Spleen (tissue), 11 donors: ENCODE measurements at regions not wholly inside any gene's neighbourhood (a gene's known extent, or its start where the extent isn't known, plus 50 kb on each side); places are given as distances from the start of the nearest gene placed in this dataset.

Source experiments
- DNase-seq: peaks from one replicate; pipeline ENCODE4 v3.0.0-alpha.2; 2020
- H3K27ac ChIP-seq, 8 donors: fragments of 200-600 bp; sonication (generic) in 7 of 8; 1 replicate in 4 of 8; 2 replicates in 4 of 8; pipeline versions ENCODE4 v1.5.0 to v1.8.0; 2016 to 2021; ENCODE audit warnings: inconsistent platforms in 4 of 8, mild to moderate bottlenecking in 4 of 8, moderate library complexity in 1 of 8
- H3K27me3 ChIP-seq, 7 donors: fragments of 200-600 bp; sonication (generic) in 6 of 7; replicated peaks in 1 of 7; 1 replicate in 4 of 7; 2 replicates in 3 of 7; pipeline versions ENCODE4 v1.5.0 to v1.8.0; 2016 to 2021; ENCODE audit warnings: inconsistent platforms in 3 of 7, mild to moderate bottlenecking in 1 of 7
- H3K36me3 ChIP-seq, 6 donors: fragments of 200-600 bp; sonication (generic) in 5 of 6; 1 replicate in 4 of 6; 2 replicates in 2 of 6; pipeline versions ENCODE4 v1.5.0 to v1.8.0; 2016 to 2021; ENCODE audit warnings: inconsistent platforms in 2 of 6
- H3K4me1 ChIP-seq, 6 donors: fragments of 200-600 bp; sonication (generic) in 5 of 6; 1 replicate in 3 of 6; 2 replicates in 3 of 6; pipeline versions ENCODE4 v1.5.0 to v1.8.0; 2016 to 2021; ENCODE audit warnings: inconsistent platforms in 3 of 6
- H3K4me3 ChIP-seq, 8 donors: fragments of 200-600 bp; sonication (generic) in 7 of 8; 1 replicate in 4 of 8; 2 replicates in 4 of 8; pipeline versions ENCODE4 v1.5.0 to v1.8.0; 2016 to 2021; ENCODE audit warnings: inconsistent platforms in 4 of 8, mild to moderate bottlenecking in 4 of 8, moderate library complexity in 2 of 8
- H3K9me3 ChIP-seq, 8 donors: fragments of 200-600 bp; sonication (generic) in 7 of 8; 1 replicate in 4 of 8; 2 replicates in 4 of 8; pipeline versions ENCODE4 v1.5.0 to v1.8.0; 2016 to 2021; ENCODE audit warnings: inconsistent platforms in 4 of 8
- CTCF ChIP-seq, 11 experiments: fragments of 200-600 bp in 7 of 11; fragments of 450-650 bp in 4 of 11; sonication (generic) in 4 of 11; IDR thresholded peaks in 8 of 11; conservative IDR thresholded peaks in 3 of 11; 1 replicate in 7 of 11; 2 replicates in 4 of 11; pipeline versions ENCODE4 v1.4.0 to v1.8.0; 2016 to 2021; ENCODE audit warnings: antibody characterized with exemption in 11 of 11, inconsistent platforms in 4 of 11, mild to moderate bottlenecking in 1 of 11
- POLR2A ChIP-seq, 3 donors: fragments of 450-650 bp; IDR thresholded peaks; one replicate each; pipeline ENCODE4 v1.5.1; 2017; ENCODE audit warnings: antibody characterized with exemption in 3 of 3, mild to moderate bottlenecking in 1 of 3
- POLR2AphosphoS5 ChIP-seq, 3 donors: sonication (generic); formaldehyde crosslinking; IDR thresholded peaks; one replicate each; pipeline ENCODE4 v1.5.1; 2017; ENCODE audit warnings: antibody characterized with exemption in 3 of 3
- WGBS, 5 donors: extraction: QIAGEN DNeasy Blood & Tissue Kit in 3 of 5; methylation state at CpG; one replicate each; pipeline versions ENCODE4 v1.1.5 to v1.1.7; 2013 to 2018; 5-methylcytosine and 5-hydroxymethylcytosine counted together
- intact Hi-C: fragments of 100-400 bp; cut with DNase I; formaldehyde crosslinking; loops from one replicate; pipeline ENCODE4 v1.15.0; 2023; ENCODE audit warnings: low total_unique reads
- donor health status: healthy with polysubstance abuse.
- donor health status: DM: no; HTN: no; CAD: no; lungs with moderate emphysema.
- donor health status: DM: no; HTN: no; CAD: no.
- donor health status: Bipolar disorder and iron deficiency.
- donor health status: healthy.
- donor health status: DM: no; HTN: no; CAD: no.
- donor health status: DM: yes; HTN: yes; CAD: no.

DNA sequence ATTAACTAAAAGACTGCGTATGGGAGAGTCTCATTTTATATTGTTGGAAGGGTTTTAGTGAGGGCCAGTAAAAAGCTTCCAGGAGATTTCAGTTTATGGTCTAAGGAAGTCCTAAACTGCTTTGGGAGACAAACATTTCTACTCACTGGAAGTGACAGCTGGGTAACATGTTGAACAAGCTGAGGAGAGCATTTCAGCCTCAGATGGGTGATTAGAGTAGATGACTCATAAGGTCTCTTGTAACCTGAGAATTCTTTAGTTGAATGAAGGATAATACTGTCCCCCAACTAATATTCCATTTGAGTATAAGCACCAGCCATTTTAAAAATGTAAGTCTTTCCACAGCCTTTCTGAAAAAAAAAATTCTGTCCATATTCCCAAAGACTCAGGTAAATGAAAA, 218.0 kb upstream of the C9orf72 start:
- WGBS, 5 donors = 79 to 92% (median 80%) methylated on average over 1 of the region's 1 CpG
- Histone ChIP-seq H3K27me3 (no peaks in the 10 kb centered on the region), H3K4me1 (no peaks in the 10 kb centered on the region), H3K36me3 (no peaks in the 10 kb centered on the region), H3K9me3 (peaks cover 0 to 12% (median 7%) of the 10 kb centered on the region in 8 donors), H3K27ac (no peak overlapping the region), H3K4me3 (no peak overlapping the region)
- TF ChIP-seq CTCF (IDR thresholded peaks at IDR 0.05 in 8 of 11, conservative IDR thresholded peaks at IDR 0.05 in 3 of 11) (no peak), POLR2A (IDR thresholded peaks at IDR 0.05) (no peak), POLR2AphosphoS5 (IDR thresholded peaks at IDR 0.05) (no peak)
- no peak for DNase-seq
- intact Hi-C loops = no loop called here

DNA sequence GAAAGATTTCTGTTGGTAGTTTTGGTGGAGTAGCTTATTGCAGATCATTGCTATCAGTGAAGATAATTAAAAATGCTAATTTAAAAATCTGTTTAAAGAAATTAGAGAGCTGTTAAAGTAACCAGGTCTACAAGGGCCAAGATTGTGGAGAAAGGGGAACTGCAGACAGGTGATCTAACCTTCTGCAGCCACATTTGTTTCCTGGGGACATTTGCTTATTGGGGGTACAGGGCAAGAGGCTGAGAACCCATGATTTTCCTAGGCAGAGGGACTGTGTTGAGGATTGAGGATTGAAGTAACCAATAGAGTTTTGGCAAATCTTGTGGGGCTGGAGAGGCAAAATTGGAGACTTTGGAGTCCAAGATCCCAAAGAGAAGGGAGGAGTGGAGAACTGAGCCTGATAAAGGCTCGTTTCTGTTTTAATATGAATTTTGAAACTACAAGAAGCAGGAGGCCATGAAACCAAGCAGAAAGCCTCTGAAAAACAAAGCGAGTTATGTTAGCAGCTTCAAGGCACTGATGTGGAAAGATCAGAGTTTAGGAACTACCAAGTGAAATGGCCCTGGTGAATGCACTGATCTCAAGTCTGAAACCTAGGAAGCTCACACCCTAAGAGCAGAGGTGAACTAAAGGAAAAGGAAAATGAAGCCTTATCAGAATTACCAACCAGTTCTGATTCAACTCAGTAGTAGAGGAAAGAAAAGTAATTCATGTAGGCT, 219.8 kb upstream of the C9orf72 start:
- intact Hi-C loops = no loop called here
- no peak overlapping the region for H3K27ac ChIP-seq
- DNase-seq = no peak
- TF ChIP-seq CTCF (IDR thresholded peaks at IDR 0.05 in 8 of 11, conservative IDR thresholded peaks at IDR 0.05 in 3 of 11) (no peak), POLR2A (IDR thresholded peaks at IDR 0.05) (no peak), POLR2AphosphoS5 (IDR thresholded peaks at IDR 0.05) (no peak)
- no peaks in the 10 kb centered on the region for H3K27me3 ChIP-seq
- no peak overlapping the region for H3K4me3 ChIP-seq
- no peaks in the 10 kb centered on the region for H3K36me3 ChIP-seq
- H3K9me3 ChIP-seq = peaks cover 0 to 12% (median 7%) of the 10 kb centered on the region in 8 donors
- no peaks in the 10 kb centered on the region for H3K4me1 ChIP-seq
- 57 to 75% (median 67%) methylated on average over 2 of the region's 2 CpGs for WGBS, 5 donors

DNA sequence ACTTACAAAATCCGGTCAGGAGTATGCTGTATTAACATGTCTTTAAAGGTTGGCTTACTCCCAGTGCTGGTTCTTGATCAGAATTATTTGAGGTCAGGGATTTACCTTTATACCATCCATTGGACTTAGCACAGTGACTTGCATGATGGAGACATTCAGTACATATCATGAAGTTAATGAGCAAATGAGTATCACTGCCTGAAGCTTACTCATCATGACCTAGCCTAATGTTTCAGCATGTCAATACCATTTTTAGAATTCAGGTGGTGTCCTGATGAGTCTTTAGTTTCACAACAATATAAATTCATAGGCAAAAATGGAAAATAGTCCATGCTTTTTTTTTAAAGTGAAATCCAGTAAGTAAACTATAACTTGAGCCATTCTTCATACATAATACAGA, 226.0 kb upstream of the C9orf72 start:
- 64 to 90% (median 79%) methylated on average over 1 of the region's 1 CpG for WGBS, 5 donors
- no peaks in the 10 kb centered on the region for H3K27me3 ChIP-seq
- DNase-seq = no peak
- intact Hi-C loops = no loop called here
- TF ChIP-seq POLR2AphosphoS5 (IDR thresholded peaks at IDR 0.05) (no peak), CTCF (IDR thresholded peaks at IDR 0.05 in 8 of 11, conservative IDR thresholded peaks at IDR 0.05 in 3 of 11) (no peak), POLR2A (IDR thresholded peaks at IDR 0.05) (no peak)
- H3K9me3 ChIP-seq = no peaks in the 10 kb centered on the region
- no peaks in the 10 kb centered on the region for H3K4me1 ChIP-seq
- H3K27ac ChIP-seq = no peak overlapping the region
- no peaks in the 10 kb centered on the region for H3K36me3 ChIP-seq
- no peak overlapping the region for H3K4me3 ChIP-seq

- intact Hi-C loops = no loop called here
- DNase-seq = no peak
- TF ChIP-seq POLR2A (IDR thresholded peaks at IDR 0.05) = no peak
- TF ChIP-seq CTCF (IDR thresholded peaks at IDR 0.05 in 8 of 11, conservative IDR thresholded peaks at IDR 0.05 in 3 of 11) = no peak
- Histone ChIP-seq H3K4me1 (no peaks in the 10 kb centered on the region), H3K27me3 (no peaks in the 10 kb centered on the region), H3K4me3 (no peak overlapping the region), H3K9me3 (no peaks in the 10 kb centered on the region), H3K36me3 (no peaks in the 10 kb centered on the region), H3K27ac (no peak overlapping the region)
- WGBS, 5 donors = 31 to 38% (median 31%) methylated on average over 1 of the region's 1 CpG
Observed at GRCh38 chr9:27800159-27800558, 226.9 kb upstream of the C9orf72 start.
